Stimulated activated CD4-positive, alpha-beta T cell treated with anti-CD3 and anti-CD28 coated beads, Interleukin-12 subunit alpha, Interleukin-12 subunit beta, amount 100 ng/mL, for 4 hours (primary cell): ENCODE measurements at regions not wholly inside any gene's neighbourhood (a gene's known extent, or its start where the extent isn't known, plus 50 kb on each side); places are given as distances from the start of the nearest gene placed in this dataset.
"Not testable (repeated sequence)": the region's sequence is repeated elsewhere in the genome, so short reads cannot be mapped to it uniquely, and the experiment has no call there.

Experiments used
- DNase-seq: peaks from one replicate; pipeline ENCODE4 v3.0.0-alpha.2; 2020

- no peak for DNase-seq
Observed at GRCh38 chr11:71150859-71151258, 101.5 kb downstream of the SHANK2 start.

GRCh38 chr11:71148716-71149115, 103.7 kb downstream of the SHANK2 start:
- no peak for DNase-seq

DNA sequence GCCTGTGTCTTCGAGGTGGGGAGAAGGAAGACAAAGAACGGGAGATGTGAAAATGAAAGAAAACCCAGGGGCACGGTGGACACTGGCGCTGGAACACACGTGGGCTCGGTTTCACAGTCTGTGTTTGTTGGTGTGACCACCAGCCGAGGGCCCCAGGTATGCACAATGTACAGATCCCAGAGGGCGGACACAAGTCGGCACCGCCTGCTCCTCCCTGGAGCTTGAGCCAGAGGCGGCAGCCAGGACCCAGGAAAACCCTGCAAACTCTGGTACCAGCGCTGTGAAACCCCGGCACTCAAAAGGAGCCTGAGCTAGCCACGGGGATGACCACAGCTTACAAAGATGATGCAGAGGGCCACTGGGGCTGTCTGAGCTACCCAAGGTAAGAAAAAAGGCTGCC, 105.0 kb downstream of the SHANK2 start:
- no peak for DNase-seq

- DNase-seq, result no peak
Observed at GRCh38 chr11:71146846-71147245, 105.5 kb downstream of the SHANK2 start.

DNA sequence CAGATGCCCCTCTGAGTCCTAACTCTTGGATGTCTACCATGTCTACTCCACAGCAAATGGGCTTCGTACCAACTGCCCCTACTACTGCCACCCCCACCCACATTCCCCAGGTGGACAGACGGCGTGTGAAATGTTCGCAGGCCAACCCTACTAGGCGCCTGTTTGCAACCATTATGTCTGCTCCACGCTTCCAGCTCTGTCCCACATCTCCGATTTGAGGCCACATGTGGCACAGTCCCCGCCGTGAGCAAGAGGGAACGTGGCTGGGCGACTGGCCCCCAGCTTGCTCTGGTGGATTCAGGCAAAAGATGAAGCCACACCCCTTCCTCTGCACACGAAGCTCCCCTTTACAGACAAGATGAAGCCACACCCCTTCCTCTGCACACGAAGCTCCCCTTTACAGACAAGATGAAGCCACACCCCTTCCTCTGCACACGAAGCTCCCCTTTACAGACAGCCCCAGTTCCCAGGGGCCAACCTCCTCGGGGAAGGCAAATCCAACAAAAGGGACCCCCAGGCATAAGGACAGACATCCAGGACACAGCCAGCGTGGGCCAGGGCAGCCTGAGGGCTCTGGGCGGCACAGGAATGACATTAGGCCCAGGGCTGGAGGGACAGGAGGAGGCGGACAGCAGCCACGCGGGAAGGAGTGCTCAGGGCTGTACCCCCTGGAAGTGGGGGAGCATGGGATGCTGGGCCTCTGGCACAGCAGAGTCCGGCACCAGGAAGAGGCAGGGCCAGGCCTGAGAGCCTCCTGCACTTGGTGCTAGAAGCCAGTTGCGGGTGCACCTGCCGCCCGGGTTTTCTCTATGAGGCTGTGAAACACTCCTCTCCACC, 106.2 kb downstream of the SHANK2 start:
- DNase-seq, result no peak

DNA sequence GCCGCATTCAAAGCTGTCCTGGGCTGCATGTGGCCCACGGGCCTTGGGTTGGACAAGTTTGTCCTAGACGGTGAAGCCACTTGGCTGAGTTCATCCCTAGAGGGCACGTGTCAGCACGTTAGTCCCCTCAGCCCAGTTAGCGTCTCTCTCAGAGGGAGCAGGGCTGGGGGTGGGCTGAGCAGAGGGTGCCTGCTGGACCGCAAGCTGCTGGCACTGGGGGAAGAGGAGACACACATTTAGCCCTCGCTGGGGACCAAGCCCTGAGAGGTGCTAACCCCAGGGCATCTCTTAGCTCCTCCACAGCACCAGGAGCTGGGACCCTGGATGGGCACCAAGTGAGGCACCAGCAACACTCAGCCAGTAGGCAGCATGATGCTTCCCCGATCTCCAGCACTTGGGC, 107.0 kb downstream of the SHANK2 start:
- DNase-seq, result no peak

DNA sequence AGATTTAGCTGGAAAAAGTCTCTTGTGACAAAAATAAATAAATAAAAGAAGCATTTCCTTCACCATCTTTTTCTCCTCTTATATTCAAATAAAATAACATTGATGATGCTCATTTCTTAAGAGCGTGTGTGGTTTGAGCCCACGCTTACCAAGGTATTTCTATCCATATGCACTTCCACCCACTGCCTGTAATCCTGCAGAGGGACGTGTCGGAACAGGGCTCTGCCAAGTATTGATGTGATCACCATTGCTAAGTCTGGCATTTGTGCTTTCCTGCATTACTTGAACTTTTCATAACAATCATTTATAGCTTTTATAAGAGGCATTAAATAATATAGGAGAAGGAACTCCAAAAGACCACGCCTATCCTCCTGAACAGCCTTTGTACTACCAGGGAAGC, 107.6 kb downstream of the SHANK2 start:
- DNase-seq, result no peak

GRCh38 chr11:71144010-71144409, 108.4 kb downstream of the SHANK2 start:
- DNase-seq, result no peak

DNA sequence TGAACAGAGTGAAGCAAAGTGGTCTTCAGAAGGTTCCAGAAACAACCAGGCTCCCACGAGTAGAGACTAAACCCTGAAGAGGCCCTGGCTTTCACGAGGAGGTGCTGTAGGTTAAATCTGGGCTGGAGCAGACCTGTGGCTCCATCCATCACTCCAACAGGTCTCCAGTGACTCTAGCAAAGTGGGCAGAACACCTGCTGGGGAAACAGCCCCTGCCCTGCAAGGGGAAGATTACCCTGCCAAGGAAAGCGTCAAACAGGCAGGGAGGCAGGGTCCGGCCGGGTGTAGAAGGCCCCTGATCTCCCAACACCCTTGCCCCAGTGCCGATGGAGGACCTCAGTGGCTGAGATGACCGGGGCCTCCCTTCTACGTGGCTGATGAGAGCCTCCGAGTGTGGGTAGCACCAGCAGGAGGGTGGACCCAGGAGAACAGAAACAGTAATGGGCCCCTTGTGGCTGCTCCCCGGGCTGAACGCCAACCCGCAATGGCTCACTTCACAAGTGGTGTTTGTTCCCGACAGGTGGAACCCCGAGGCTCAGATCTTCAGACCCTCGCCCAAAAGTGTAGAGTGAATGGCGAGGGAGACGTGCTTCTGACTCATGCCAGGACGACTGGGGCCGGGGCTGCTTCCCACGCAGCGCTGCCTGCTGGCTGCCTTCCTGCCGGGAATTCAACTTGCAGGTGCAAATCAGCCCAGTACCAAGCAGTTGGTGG, 112.0 kb downstream of the SHANK2 start:
- DNase-seq, result no peak

- no peak for DNase-seq
Observed at GRCh38 chr11:71139516-71140205, 112.7 kb downstream of the SHANK2 start.

DNA sequence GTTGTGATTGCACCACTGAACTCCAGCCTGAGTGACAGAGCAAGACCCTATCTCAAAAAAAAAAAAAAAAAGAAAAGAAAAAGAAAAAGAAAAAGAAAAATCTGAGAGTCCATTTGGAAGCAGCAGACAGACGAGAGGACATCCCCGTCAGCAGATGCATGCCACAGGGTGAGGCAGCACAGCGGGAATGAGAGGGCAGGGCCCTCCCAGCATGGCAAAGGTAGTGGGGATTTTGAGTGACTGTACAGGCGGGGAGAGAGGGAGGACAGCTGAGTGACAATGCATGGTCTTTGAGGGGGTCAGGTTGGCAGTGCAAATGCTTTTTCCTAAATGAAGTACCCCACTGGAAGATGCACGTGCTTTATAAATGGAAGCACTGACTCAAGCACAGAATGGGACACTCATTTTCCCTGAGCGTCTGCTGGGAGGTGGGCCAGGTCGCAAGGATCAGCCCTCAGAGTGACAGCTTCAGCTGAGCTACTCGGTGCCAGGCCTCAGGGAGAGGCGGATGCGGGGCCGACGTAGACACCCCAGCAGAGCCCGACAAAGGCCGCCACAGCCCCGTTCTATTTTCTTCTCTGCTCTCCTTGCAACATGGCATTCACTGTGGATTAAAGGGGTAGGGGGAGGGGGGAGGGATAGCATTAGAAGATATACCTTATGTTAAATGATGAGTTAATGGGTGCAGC, 113.5 kb downstream of the SHANK2 start:
- no peak for DNase-seq

DNA sequence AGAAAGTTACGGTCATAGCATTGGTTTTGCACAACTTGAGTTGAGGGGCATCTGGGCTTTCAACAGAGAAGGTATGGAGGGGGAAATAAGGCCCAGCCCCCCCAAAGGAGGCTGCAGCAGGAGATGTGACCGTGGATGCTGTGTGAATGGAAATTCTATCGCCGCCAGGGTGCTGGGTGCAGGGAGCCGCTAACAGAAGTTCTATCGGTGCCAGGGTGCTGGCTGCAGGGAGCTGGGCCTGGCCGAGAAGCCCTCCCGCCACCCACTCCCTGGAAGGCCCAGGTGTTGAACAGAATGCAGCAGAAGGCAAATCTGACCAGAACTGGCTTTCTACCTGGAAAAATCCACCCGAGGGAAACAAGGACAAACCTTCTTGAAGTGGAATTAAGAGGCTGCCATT, 115.0 kb downstream of the SHANK2 start:
- DNase-seq, result no peak

- no peak for DNase-seq
Observed at GRCh38 chr11:71136095-71136845, 116.1 kb downstream of the SHANK2 start.

DNA sequence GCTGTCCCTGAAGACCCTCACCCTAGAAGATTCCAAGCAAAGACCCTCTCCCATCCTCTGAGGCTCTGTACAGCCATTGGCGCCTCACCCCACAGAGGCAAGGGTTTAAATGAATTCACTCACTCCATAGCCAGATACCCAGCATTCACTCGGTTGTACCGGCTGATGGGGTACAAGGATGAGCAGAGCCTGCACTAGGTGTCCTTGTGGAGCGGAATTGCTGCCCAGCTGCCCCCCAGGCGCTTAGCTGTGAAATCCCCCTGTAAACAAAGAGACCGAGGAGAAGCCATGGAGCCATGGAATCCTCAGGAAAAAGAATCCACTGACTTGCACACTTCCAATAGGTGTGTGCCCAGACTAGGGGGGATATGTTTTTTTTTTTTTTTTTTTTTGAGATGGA, 117.3 kb downstream of the SHANK2 start:
- no peak for DNase-seq

DNA sequence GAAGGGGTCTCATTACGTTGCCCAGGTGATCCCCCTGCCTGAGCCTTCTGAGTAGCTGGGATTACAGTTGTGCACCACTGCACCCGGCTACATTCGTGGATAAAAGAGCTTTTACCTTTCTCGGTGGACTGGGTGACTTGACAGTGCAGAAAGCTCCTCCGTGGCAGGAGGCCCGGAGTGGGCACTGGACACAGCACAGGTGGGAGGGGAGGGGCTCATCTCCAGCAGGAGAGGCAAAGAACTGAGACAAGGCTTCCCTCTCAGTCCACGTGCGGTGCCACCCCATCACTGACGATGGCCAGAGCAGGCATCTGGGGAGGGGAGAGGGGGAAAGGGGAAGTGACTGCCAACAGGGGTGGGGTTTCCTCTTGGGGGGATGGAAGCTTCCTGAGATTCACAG, 118.4 kb downstream of the SHANK2 start:
- DNase-seq, result no peak

DNA sequence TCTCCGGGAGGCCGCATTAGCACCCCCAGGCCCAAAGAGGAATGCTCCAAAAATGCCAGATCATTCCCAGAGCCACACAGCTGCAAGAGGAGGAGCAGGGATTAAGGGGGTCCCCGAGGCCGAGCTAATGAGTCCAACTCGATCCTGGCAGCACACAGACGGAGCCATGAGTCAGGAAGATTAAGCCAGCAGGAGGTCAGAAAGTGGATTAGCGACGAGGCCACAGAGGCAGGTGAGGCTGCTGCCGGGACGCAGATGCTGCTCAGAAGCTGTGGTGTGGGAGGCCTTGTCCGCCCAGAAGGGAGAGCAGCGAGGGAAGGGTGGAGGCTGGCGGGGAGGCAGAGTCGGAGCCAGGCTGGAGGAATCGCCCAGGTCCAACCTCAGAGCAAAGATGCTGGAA, 120.5 kb downstream of the SHANK2 start:
- no peak for DNase-seq

- no peak for DNase-seq
Observed at GRCh38 chr11:71130106-71130505, 122.3 kb downstream of the SHANK2 start.

- DNase-seq, result no peak
Observed at GRCh38 chr11:71129624-71130023, 122.8 kb downstream of the SHANK2 start.

DNA sequence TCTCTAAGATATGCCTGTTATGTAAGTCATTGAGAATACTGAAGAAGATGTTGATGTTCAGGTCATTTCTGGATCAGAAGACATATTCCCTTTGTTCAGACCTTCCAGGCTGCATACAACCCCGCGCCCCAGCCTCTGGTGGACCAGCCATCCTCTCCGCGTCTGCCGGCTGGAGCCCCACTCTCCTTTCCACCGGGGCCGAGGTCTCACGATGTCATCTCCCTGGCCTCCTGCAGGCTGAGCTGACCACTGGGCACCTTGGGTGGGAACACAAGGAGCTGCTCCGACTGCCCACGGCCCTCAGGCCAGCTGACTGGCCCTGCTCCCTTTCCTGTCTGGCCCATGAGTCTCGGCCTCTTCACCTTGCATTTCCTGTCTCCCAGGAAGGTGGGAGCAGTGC, 124.6 kb downstream of the SHANK2 start:
- DNase-seq, result no peak

GRCh38 chr11:71126401-71126800, 126.0 kb downstream of the SHANK2 start:
- DNase-seq, result not testable (repeated sequence)

DNA sequence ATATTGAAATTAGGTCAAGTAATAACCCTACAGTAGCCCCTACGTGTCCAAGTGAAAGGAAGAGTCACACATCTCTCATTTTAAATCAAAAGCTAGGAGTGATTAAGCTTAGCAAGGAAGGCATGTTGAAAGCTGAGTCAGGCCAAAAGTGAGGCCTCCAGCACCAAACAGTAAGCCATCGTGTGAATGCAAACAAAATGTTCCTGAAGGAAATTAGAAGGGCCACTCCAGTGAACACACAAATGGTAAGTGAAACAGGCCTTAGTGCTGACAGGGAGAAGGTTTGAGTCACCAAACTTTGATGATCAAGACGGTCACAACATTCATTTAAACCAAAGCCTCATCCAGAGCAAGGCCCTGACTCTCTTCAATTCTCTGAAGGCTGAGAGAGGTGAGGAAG, 127.2 kb downstream of the SHANK2 start:
- no peak for DNase-seq

DNA sequence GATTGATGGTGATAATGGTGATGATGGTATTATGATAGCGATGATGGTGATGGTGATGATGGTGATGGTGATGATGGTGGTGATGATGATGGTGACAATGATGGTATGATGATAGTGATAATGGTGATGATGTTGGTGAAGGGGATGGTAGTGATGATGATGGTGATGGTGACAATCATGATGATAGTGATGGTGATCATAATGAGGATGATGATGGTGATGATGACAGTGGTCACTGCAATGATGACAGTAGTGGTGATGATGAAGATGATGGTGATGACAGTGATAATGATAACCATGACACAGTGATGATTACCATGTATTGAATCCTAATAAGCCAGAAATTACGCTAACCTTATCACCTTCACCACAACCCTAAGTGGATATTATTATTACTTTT, 128.2 kb downstream of the SHANK2 start:
- no peak for DNase-seq
